ENCODE measurements at regions not wholly inside any gene's neighbourhood (a gene's known extent, or its start where the extent isn't known, plus 50 kb on each side); places are given as distances from the start of the nearest gene placed in this dataset.

- ChIA-PET CTCF (no interaction called here), POLR2A (no interaction called here)
- WGBS (ENCODE audit: missing lambda C conversion rate) = 25% methylated on average over 2 of the region's 2 CpGs
- H3K27ac ChIP-seq = no peak overlapping the region
- FAIRE-seq (no peak), DNase-seq (ENCODE audit: low read depth in 1 of 2, low spot score in 1 of 2) (no peak), ATAC-seq (no peak)
- TF ChIP-seq POLR2AphosphoS2 (conservative IDR thresholded peaks at IDR 0.05; ENCODE audit: low read length) (no peak), RARB (CRISPR knock-in tag; IDR thresholded peaks at IDR 0.05) (no peak), HOXB5 (CRISPR knock-in tag; IDR thresholded peaks at IDR 0.05) (no peak), MAX (IDR thresholded peaks at IDR 0.05) (no peak), CBX8 (IDR thresholded peaks at IDR 0.05) (no peak), HDAC2 (IDR thresholded peaks at IDR 0.05) (no peak), TFCP2L1 (CRISPR knock-in tag; IDR thresholded peaks at IDR 0.05) (no peak), CTCF (IDR thresholded peaks at IDR 0.05) (no peak)
- H3K4me1 ChIP-seq = no peaks in the 10 kb centered on the region
- no peak overlapping the region for H3K4me3 ChIP-seq
- no peak overlapping the region for H3K4me2 ChIP-seq
- H3K9me3 ChIP-seq = no peaks in the 10 kb centered on the region
Measured at GRCh38 chr3:80040067-80040466, 272.3 kb upstream of the ROBO1 start.

GRCh38 chr3:80036176-80036575 lies 268.4 kb upstream of the ROBO1 start:
- no peak overlapping the region for H3K27ac ChIP-seq
- FAIRE-seq = no peak
- no peak for ATAC-seq
- no peak overlapping the region for H3K4me3 ChIP-seq
- no peaks in the 10 kb centered on the region for H3K4me1 ChIP-seq
- ChIA-PET CTCF (no interaction called here), POLR2A (no interaction called here)
- no peaks in the 10 kb centered on the region for H3K9me3 ChIP-seq
- H3K4me2 ChIP-seq = no peak overlapping the region
- DNase-seq (ENCODE audit: low read depth in 1 of 2, low spot score in 1 of 2) = no peak
- TF ChIP-seq EP300 (IDR thresholded peaks at IDR 0.05) (no peak), HES2 (IDR thresholded peaks at IDR 0.05) (no peak), E2F6 (IDR thresholded peaks at IDR 0.05; ENCODE audit: borderline replicate concordance, low read depth) (no peak)

GRCh38 chr3:80035021-80035420 lies 267.2 kb upstream of the ROBO1 start:
- TF ChIP-seq MYC (IDR thresholded peaks at IDR 0.05; ENCODE audit: borderline replicate concordance, low read length) (no peak), POLR2AphosphoS2 (conservative IDR thresholded peaks at IDR 0.05; ENCODE audit: low read length) (no peak), ZNF302 (CRISPR knock-in tag; IDR thresholded peaks at IDR 0.05) (no peak), HOXB13 (CRISPR knock-in tag; IDR thresholded peaks at IDR 0.05; ENCODE audit: low read depth) (no peak), CBX8 (IDR thresholded peaks at IDR 0.05) (no peak), SMC3 (IDR thresholded peaks at IDR 0.05) (no peak), PBX3 (IDR thresholded peaks at IDR 0.05) (no peak), BHLHE40 (IDR thresholded peaks at IDR 0.05; ENCODE audit: low read depth, low read length) (no peak), RCOR1 (IDR thresholded peaks at IDR 0.05; ENCODE audit: low read depth, low read length) (no peak), HES2 (IDR thresholded peaks at IDR 0.05) (no peak), MAFK (IDR thresholded peaks at IDR 0.05; ENCODE audit: partially characterized antibody) (no peak), ZC3H11A (IDR thresholded peaks at IDR 0.05) (no peak), E2F6 (IDR thresholded peaks at IDR 0.05; ENCODE audit: borderline replicate concordance, low read depth) (no peak), TP53 (CRISPR knock-in tag; IDR thresholded peaks at IDR 0.05) (no peak), MAX (IDR thresholded peaks at IDR 0.05) (no peak)
- WGBS (ENCODE audit: missing lambda C conversion rate) = 39% methylated on average over 7 of the region's 7 CpGs
- no peak for FAIRE-seq

More at GRCh38 chr3:80035021-80035420, 267.2 kb upstream of the ROBO1 start:
- Histone ChIP-seq H3K4me2 (no peak overlapping the region), H3K4me3 (no peak overlapping the region), H3K9me3 (no peaks in the 10 kb centered on the region), H3K4me1 (no peaks in the 10 kb centered on the region), H3K27ac (no peak overlapping the region)
- CTCF ChIA-PET = no interaction called here
- ATAC-seq (no peak), DNase-seq (ENCODE audit: low read depth in 1 of 2, low spot score in 1 of 2) (no peak)
- POLR2A ChIA-PET = no interaction called here

All from A549 (cell line).